Midbrain (tissue), 1 donor: ENCODE measurements at regions not wholly inside any gene's neighbourhood (a gene's known extent, or its start where the extent isn't known, plus 50 kb on each side); places are given as distances from the start of the nearest gene placed in this dataset.
A peak's percentile ranks its signal among the peaks of the same experiment; 100 is the strongest.
"Not testable (repeated sequence)": the region's sequence is repeated elsewhere in the genome, so short reads cannot be mapped to it uniquely, and the experiment has no call there.

Source experiments
- DNase-seq: peaks from one replicate; lab custom pipeline; 2025; lab: John Stamatoyannopoulos, UW

- DNase-seq = no peak
Observed at GRCh38 chr10:6984971-6985370, 404.9 kb upstream of the PRKCQ start.

- not testable (repeated sequence) for DNase-seq
Observed at GRCh38 chr10:6984016-6984415, 403.9 kb upstream of the PRKCQ start.

GRCh38 chr10:6980353-6980752 lies 400.3 kb upstream of the PRKCQ start:
- peak; percentile 18 for DNase-seq

- no peak for DNase-seq
Observed at GRCh38 chr10:6979371-6979770, 399.3 kb upstream of the PRKCQ start.

- no peak for DNase-seq
Observed at GRCh38 chr10:6978187-6978627, 398.1 kb upstream of the PRKCQ start.

GRCh38 chr10:6977398-6978186 lies 397.5 kb upstream of the PRKCQ start:
- DNase-seq = no peak

- DNase-seq = no peak
Observed at GRCh38 chr10:6973899-6974298, 393.8 kb upstream of the PRKCQ start.

GRCh38 chr10:6972226-6972625 lies 392.1 kb upstream of the PRKCQ start:
- no peak for DNase-seq

- no peak for DNase-seq
Observed at GRCh38 chr10:6969659-6970058, 389.6 kb upstream of the PRKCQ start.

- DNase-seq = no peak
Observed at GRCh38 chr10:6964543-6964942, 384.5 kb upstream of the PRKCQ start.

- DNase-seq = no peak
Observed at GRCh38 chr10:6962576-6962975, 382.5 kb upstream of the PRKCQ start.

GRCh38 chr10:6958711-6959110 lies 378.6 kb upstream of the PRKCQ start:
- DNase-seq = no peak

- DNase-seq = peak; percentile 6
Observed at GRCh38 chr10:6958254-6958653, 378.2 kb upstream of the PRKCQ start.

- DNase-seq = no peak
Observed at GRCh38 chr10:6957851-6958250, 377.8 kb upstream of the PRKCQ start.

GRCh38 chr10:6956562-6956961 lies 376.5 kb upstream of the PRKCQ start:
- no peak for DNase-seq

GRCh38 chr10:6953271-6953801 lies 373.3 kb upstream of the PRKCQ start:
- DNase-seq = no peak

GRCh38 chr10:6951732-6952131 lies 371.7 kb upstream of the PRKCQ start:
- no peak for DNase-seq

- DNase-seq = no peak
Observed at GRCh38 chr10:6950133-6950532, 370.1 kb upstream of the PRKCQ start.

GRCh38 chr10:6944436-6944835 lies 364.4 kb upstream of the PRKCQ start:
- DNase-seq = no peak

- no peak for DNase-seq
Observed at GRCh38 chr10:6938384-6938783, 358.3 kb upstream of the PRKCQ start.

GRCh38 chr10:6936931-6937330 lies 356.9 kb upstream of the PRKCQ start:
- no peak for DNase-seq

GRCh38 chr10:6929148-6929830 lies 349.2 kb upstream of the PRKCQ start:
- peak; percentile 52 for DNase-seq

GRCh38 chr10:6928586-6928985 lies 348.5 kb upstream of the PRKCQ start:
- no peak for DNase-seq
